HepG2 (cell line): ENCODE measurements at regions not wholly inside any gene's neighbourhood (a gene's known extent, or its start where the extent isn't known, plus 50 kb on each side); places are given as distances from the start of the nearest gene placed in this dataset.

ENCODE experiments used
- ATAC-seq: fragments of 200-7000 bp; cut with Tn5 transposase; 3 replicates; pipeline ENCODE4 v1.9.1; 2020; ENCODE audit warnings: mild to moderate bottlenecking, moderate library complexity
- BruUV-seq: library from RNA; stranded (reverse); fragments of 400-500 nt; replicated peaks from 2 replicates; lab custom pipeline; 2021; lab: Mats Ljungman, UMichigan
- CTCF ChIA-PET: fragments of 300-600 bp; formaldehyde crosslinking; extraction: SDS; loops from one replicate; lab custom pipeline; 2021; ENCODE audit warnings: low total read pairs, inconsistent platforms, low intra/inter-chr PET ratio; lab: Yijun Ruan, JAX
- POLR2A ChIA-PET: fragments of 350-600 bp; sonication (Branson Sonifier 250); formaldehyde crosslinking; loops from one replicate; lab custom pipeline; 2020; ENCODE audit warnings: antibody characterized with exemption, inconsistent platforms; lab: Yijun Ruan, JAX
- DNase-seq: peaks from one replicate; pipeline ENCODE4 v3.0.0-alpha.2; 2015; ENCODE audit warnings: low spot score
- FAIRE-seq: peaks from 3 replicates; lab custom pipeline; 2011; peaks lifted over from hg19 to GRCh38; lab: Jason Lieb, UNC
- H2AFZ ChIP-seq: one replicate; pipeline ENCODE4 v1.6.1; 2011; ENCODE audit warnings: low read length, inconsistent platforms
- H3K27ac ChIP-seq: fragments of 300-600 bp; 3 replicates; pipeline ENCODE4 v1.8.0; 2011; ENCODE audit warnings: mixed run types, mild to moderate bottlenecking, mixed read lengths, low read length, inconsistent platforms; ENCODE audit not compliant: insufficient read depth; ENCODE audit errors: extremely low read length
- H3K27me3 ChIP-seq, 2 experiments: fragments of 200-600 bp in 1 of 2; 2 replicates in 1 of 2; 3 replicates in 1 of 2; pipeline versions ENCODE4 v1.6.0 to v1.8.0; 2011; ENCODE audit warnings: low read length in 2 of 2, mild to moderate bottlenecking in 2 of 2, moderate library complexity in 2 of 2, inconsistent platforms in 1 of 2; ENCODE audit not compliant: insufficient read depth in 2 of 2, control insufficient read depth in 1 of 2
- H3K36me3 ChIP-seq, 2 experiments: fragments of 200-600 bp in 1 of 2; replicated peaks in 1 of 2; 2 replicates in 1 of 2; 3 replicates in 1 of 2; pipeline versions ENCODE4 v1.5.1 to v1.8.0; 2011; ENCODE audit warnings: low read length in 2 of 2, inconsistent platforms in 1 of 2; ENCODE audit not compliant: insufficient read depth in 2 of 2, control insufficient read depth in 1 of 2
- H3K4me1 ChIP-seq: 2 replicates; pipeline ENCODE4 v1.5.1; 2012; ENCODE audit warnings: low read length, inconsistent platforms; ENCODE audit not compliant: insufficient read depth
- H3K4me2 ChIP-seq: 2 replicates; pipeline ENCODE4 v1.6.0; 2011; ENCODE audit warnings: low read depth, low read length, inconsistent platforms
- H3K4me3 ChIP-seq, 3 experiments: fragments of 200-600 bp in 1 of 3; sonication (generic), shearing (Covaris generic) in 1 of 3; replicated peaks in 1 of 3; 2 replicates each; pipeline ENCODE4 v1.5.1; 2011 to 2016; ENCODE audit warnings: low read length in 3 of 3, inconsistent platforms in 2 of 3, low read depth in 2 of 3, mild to moderate bottlenecking in 2 of 3, control low read depth in 1 of 3, mixed read lengths in 1 of 3; ENCODE audit not compliant: insufficient read depth in 1 of 3
- H3K79me2 ChIP-seq: one replicate; pipeline ENCODE4 v1.6.1; 2011; ENCODE audit warnings: low read length, inconsistent platforms; ENCODE audit not compliant: insufficient read depth
- H3K9ac ChIP-seq: 2 replicates; pipeline ENCODE4 v1.6.0; 2011; ENCODE audit warnings: mild to moderate bottlenecking, low read depth, low read length, inconsistent platforms; ENCODE audit not compliant: insufficient read depth
- H3K9me3 ChIP-seq: 2 replicates; pipeline ENCODE4 v1.5.1; 2012; ENCODE audit warnings: mild to moderate bottlenecking, low read length
- H4K20me1 ChIP-seq: 2 replicates; pipeline ENCODE4 v1.6.0; 2011; ENCODE audit warnings: inconsistent platforms, mild to moderate bottlenecking, low read length, moderate library complexity; ENCODE audit not compliant: insufficient read depth
- ARNTL ChIP-seq: sonication (generic); formaldehyde crosslinking; IDR thresholded peaks from 2 replicates; pipeline ENCODE4 v1.4.0; 2020; ENCODE audit warnings: mild to moderate bottlenecking, missing genetic modification reagents
- ELK4 ChIP-seq: sonication (generic); formaldehyde crosslinking; IDR thresholded peaks from 2 replicates; pipeline ENCODE4 v1.9.0; 2021; ENCODE audit warnings: missing genetic modification reagents, borderline replicate concordance
- GPN1 ChIP-seq: sonication (generic); formaldehyde crosslinking; IDR thresholded peaks from 2 replicates; pipeline ENCODE4 v1.5.1; 2020; ENCODE audit warnings: missing genetic modification reagents, borderline replicate concordance
- IRF2 ChIP-seq: IDR thresholded peaks from 2 replicates; pipeline ENCODE4 v1.6.1; 2018; ENCODE audit warnings: missing genetic modification reagents, missing compliant biosample characterization
- MNT ChIP-seq: fragments of 450-650 bp; IDR thresholded peaks from 2 replicates; pipeline ENCODE4 v1.6.1; 2016
- NAIF1 ChIP-seq: sonication (generic); formaldehyde crosslinking; IDR thresholded peaks from 2 replicates; pipeline ENCODE4 v1.5.0; 2020; ENCODE audit warnings: mild to moderate bottlenecking, missing genetic modification reagents, borderline replicate concordance
- NFYC ChIP-seq: IDR thresholded peaks from 2 replicates; pipeline ENCODE4 v1.6.1; 2016; ENCODE audit warnings: missing genetic modification reagents, missing compliant biosample characterization
- POGK ChIP-seq: sonication (generic); formaldehyde crosslinking; conservative IDR thresholded peaks from 2 replicates; pipeline ENCODE4 v1.8.0; 2022; ENCODE audit warnings: mild to moderate bottlenecking, moderate library complexity, missing genetic modification reagents
- SIX1 ChIP-seq: sonication (generic); formaldehyde crosslinking; IDR thresholded peaks from 2 replicates; pipeline ENCODE4 v1.4.0; 2020; ENCODE audit warnings: missing genetic modification reagents, borderline replicate concordance
- ZNF703 ChIP-seq: sonication (generic); formaldehyde crosslinking; IDR thresholded peaks from 2 replicates; pipeline ENCODE4 v1.5.1; 2020; ENCODE audit warnings: missing genetic modification reagents, mild to moderate bottlenecking, moderate library complexity, borderline replicate concordance
- ZNF781 ChIP-seq: sonication (generic); formaldehyde crosslinking; IDR thresholded peaks from 2 replicates; pipeline ENCODE4 v1.5.1; 2020; ENCODE audit warnings: borderline replicate concordance, mild to moderate bottlenecking, missing genetic modification reagents; ENCODE audit errors: not compliant biosample characterization
- WGBS: methylation state at CpG from one replicate; pipeline ENCODE4 v1.1.6; 2017; ENCODE audit warnings: low lambda C conversion rate; 5-methylcytosine and 5-hydroxymethylcytosine counted together
- in situ Hi-C: cut with HindIII; loops from 2 replicates; pipeline ENCODE4 v1.10.0; 2017; ENCODE audit warnings: low pct_unique_long_range_greater_than_20kb; ENCODE audit not compliant: extremely low pct_ligation_motif_present
- intact Hi-C: fragments of 100-400 bp; cut with micrococcal nuclease; formaldehyde crosslinking; loops from one replicate; pipeline ENCODE4 v1.10.0; 2022; ENCODE audit not compliant: unreplicated experiment

GRCh38 chr5:107223066-107223465 lies 447.7 kb downstream of the EFNA5 start:
- Histone ChIP-seq H3K4me3 (no peak overlapping the region), H4K20me1 (no peaks in the 10 kb centered on the region), H3K9me3 (no peaks in the 10 kb centered on the region), H3K27ac (no peak overlapping the region), H3K4me1 (no peaks in the 10 kb centered on the region), H3K9ac (no peak overlapping the region), H3K36me3 (no peaks in the 10 kb centered on the region), H2AFZ (no peak overlapping the region), H3K79me2 (no peaks in the 10 kb centered on the region), H3K27me3 (no peaks in the 10 kb centered on the region), H3K4me2 (no peak overlapping the region)
- WGBS, result 0% methylated on average over 2 of the region's 2 CpGs
- intact Hi-C loops, result no loop called here
- in situ Hi-C loops, result no loop called here
- ATAC-seq, result no peak
- ChIA-PET POLR2A (no interaction called here), CTCF (no interaction called here)
- BruUV-seq, result no TSS peak
- FAIRE-seq, result no peak
- no peak for DNase-seq
- TF ChIP-seq MNT, result no peak
- TF ChIP-seq POGK (CRISPR knock-in tag), result no peak
- no peak for TF ChIP-seq IRF2 (CRISPR knock-in tag)

- no TSS peak for BruUV-seq
- H3K4me2 ChIP-seq, result no peak overlapping the region
- intact Hi-C loops (no loop called here), in situ Hi-C loops (no loop called here)
- H3K4me1 ChIP-seq, result no peaks in the 10 kb centered on the region
- no peak overlapping the region for H3K9ac ChIP-seq
- H3K27ac ChIP-seq, result no peak overlapping the region
- DNase-seq (no peak), ATAC-seq (no peak), FAIRE-seq (no peak)
- no peak overlapping the region for H3K4me3 ChIP-seq
- H3K79me2 ChIP-seq, result no peaks in the 10 kb centered on the region
- CTCF ChIA-PET, result no interaction called here
- WGBS, result 0% methylated on average over 1 of the region's 1 CpG
- H4K20me1 ChIP-seq, result no peaks in the 10 kb centered on the region
- H3K9me3 ChIP-seq, result no peaks in the 10 kb centered on the region
- H2AFZ ChIP-seq, result no peak overlapping the region
- POLR2A ChIA-PET, result no interaction called here
- no peaks in the 10 kb centered on the region for H3K27me3 ChIP-seq
- no peaks in the 10 kb centered on the region for H3K36me3 ChIP-seq
- TF ChIP-seq ZNF781 (CRISPR knock-in tag) (no peak), GPN1 (no peak), NFYC (CRISPR knock-in tag) (no peak), NAIF1 (CRISPR knock-in tag) (no peak), ZNF703 (CRISPR knock-in tag) (no peak), ELK4 (no peak), ARNTL (CRISPR knock-in tag) (no peak), SIX1 (CRISPR knock-in tag) (no peak)
Observed at GRCh38 chr5:107219993-107220392, 450.7 kb downstream of the EFNA5 start.
